SK-N-SH (cell line): ENCODE measurements at regions not wholly inside any gene's neighbourhood (a gene's known extent, or its start where the extent isn't known, plus 50 kb on each side); places are given as distances from the start of the nearest gene placed in this dataset.

ENCODE experiments used
- CTCF ChIA-PET: fragments of 300-600, 350-600 bp; formaldehyde crosslinking; extraction: SDS; loops from one replicate; lab custom pipeline; 2021; lab: Yijun Ruan, JAX
- POLR2A ChIA-PET: fragments of 350-600 bp; sonication (Branson Sonifier 250); formaldehyde crosslinking; extraction: SDS; loops from one replicate; lab custom pipeline; 2020; ENCODE audit warnings: antibody characterized with exemption, inconsistent platforms; lab: Yijun Ruan, JAX
- DNase-seq: peaks from one replicate; pipeline ENCODE4 v3.0.0; 2012
- H2AFZ ChIP-seq: fragments of 200-600 bp; sonication (generic); 2 replicates; pipeline ENCODE4 v1.8.1; 2016; ENCODE audit warnings: antibody characterized with exemption, mild to moderate bottlenecking, low read depth
- H3F3A ChIP-seq: fragments of 200-600 bp; sonication (generic); replicated peaks from 2 replicates; pipeline ENCODE3; 2016; ENCODE audit warnings: antibody characterized with exemption, mild to moderate bottlenecking; ENCODE audit not compliant: insufficient read depth
- H3K27ac ChIP-seq, 2 experiments: fragments of 200-500 bp in 1 of 2; fragments of 200-600 bp in 1 of 2; sonication (Bioruptor generic) in 1 of 2; sonication (generic), shearing (Covaris generic) in 1 of 2; 2 replicates each; pipeline versions ENCODE4 v1.5.1 to v1.6.1; 2014 to 2016; ENCODE audit warnings: low read depth in 2 of 2, inconsistent platforms in 1 of 2, low read length in 1 of 2, mild to moderate bottlenecking in 1 of 2, mixed read lengths in 1 of 2
- H3K27me3 ChIP-seq: fragments of 200-600 bp; sonication (generic), shearing (Covaris generic); 2 replicates; pipeline ENCODE4 v1.6.1; 2016; ENCODE audit warnings: mixed run types; ENCODE audit not compliant: insufficient read depth
- H3K36me3 ChIP-seq, 2 experiments: fragments of 200-500 bp in 1 of 2; fragments of 200-600 bp in 1 of 2; sonication (Bioruptor generic) in 1 of 2; sonication (generic) in 1 of 2; replicated peaks in 1 of 2; 2 replicates each; pipeline versions ENCODE3 to v1.5.1; 2014 to 2016; ENCODE audit warnings: low read length in 1 of 2, mild to moderate bottlenecking in 1 of 2; ENCODE audit not compliant: insufficient read depth in 2 of 2, control insufficient read depth in 1 of 2
- H3K4me1 ChIP-seq, 2 experiments: fragments of 200-500 bp in 1 of 2; fragments of 200-600 bp in 1 of 2; sonication (Bioruptor generic) in 1 of 2; sonication (generic), shearing (Covaris generic) in 1 of 2; 2 replicates each; pipeline versions ENCODE4 v1.5.1 to v1.6.1; 2014 to 2016; ENCODE audit warnings: low read depth in 1 of 2, low read length in 1 of 2, mixed run types in 1 of 2; ENCODE audit not compliant: insufficient read depth in 2 of 2, control insufficient read depth in 1 of 2
- H3K4me2 ChIP-seq: fragments of 200-600 bp; sonication (generic), shearing (Covaris generic); 2 replicates; pipeline ENCODE4 v1.6.1; 2017; ENCODE audit warnings: mixed run types
- H3K4me3 ChIP-seq, 2 experiments: fragments of 200-500 bp in 1 of 2; fragments of 200-600 bp in 1 of 2; sonication (Bioruptor generic) in 1 of 2; sonication (generic), shearing (Covaris generic) in 1 of 2; 2 replicates each; pipeline versions ENCODE4 v1.5.1 to v1.8.1; 2014 to 2016; ENCODE audit warnings: low read depth in 2 of 2, inconsistent platforms in 1 of 2, low read length in 1 of 2, mild to moderate bottlenecking in 1 of 2, mixed read lengths in 1 of 2, moderate library complexity in 1 of 2
- H3K79me2 ChIP-seq: fragments of 200-600 bp; sonication (generic); 2 replicates; pipeline ENCODE4 v1.8.1; 2017; ENCODE audit warnings: mild to moderate bottlenecking; ENCODE audit not compliant: insufficient read depth
- H3K9ac ChIP-seq: fragments of 200-600 bp; sonication (generic); 2 replicates; pipeline ENCODE4 v1.6.1; 2017; ENCODE audit warnings: mixed run types
- H3K9me2 ChIP-seq: fragments of 200-600 bp; sonication (generic); 2 replicates; pipeline ENCODE4 v1.6.1; 2017; ENCODE audit warnings: mixed run types
- H3K9me3 ChIP-seq: fragments of 200-600 bp; sonication (generic); 2 replicates; pipeline ENCODE4 v1.6.1; 2017; ENCODE audit warnings: mixed run types, mild to moderate bottlenecking, moderate library complexity
- H4K20me1 ChIP-seq: fragments of 200-600 bp; sonication (generic); 2 replicates; pipeline ENCODE4 v1.6.1; 2017; ENCODE audit warnings: mild to moderate bottlenecking, mixed run types; ENCODE audit not compliant: insufficient read depth
- CHD2 ChIP-seq: fragments of 150-350 bp; IDR thresholded peaks from 2 replicates; pipeline ENCODE4 v1.6.1; 2018; ENCODE audit warnings: low read length; ENCODE audit not compliant: partially characterized antibody
- ELF1 ChIP-seq: IDR thresholded peaks from 2 replicates; pipeline ENCODE4 v1.4.0; 2012
- FOSL2 ChIP-seq: IDR thresholded peaks from 2 replicates; pipeline ENCODE4 v1.4.0; 2012; ENCODE audit warnings: low read depth, mild to moderate bottlenecking, moderate library complexity, borderline replicate concordance
- FOXM1 ChIP-seq: IDR thresholded peaks from 2 replicates; pipeline ENCODE4 v1.4.0; 2012; ENCODE audit warnings: low read depth, mild to moderate bottlenecking
- GATA2 ChIP-seq: sonication (generic); formaldehyde crosslinking; IDR thresholded peaks from 2 replicates; pipeline ENCODE4 v1.5.0; 2020; ENCODE audit warnings: mild to moderate bottlenecking, missing genetic modification reagents
- IRF3 ChIP-seq: fragments of 150-350 bp; IDR thresholded peaks from 2 replicates; pipeline ENCODE4 v1.6.1; 2016; ENCODE audit warnings: mild to moderate bottlenecking, low read depth, low read length
- MEF2A ChIP-seq: IDR thresholded peaks from 2 replicates; pipeline ENCODE4 v1.4.0; 2012; ENCODE audit warnings: low read depth, borderline replicate concordance
- SIN3A ChIP-seq: IDR thresholded peaks from 2 replicates; pipeline ENCODE4 v1.6.1; 2012; ENCODE audit warnings: low read depth, mild to moderate bottlenecking, low read length, moderate library complexity, borderline replicate concordance
- TCF12 ChIP-seq: IDR thresholded peaks from 2 replicates; pipeline ENCODE4 v1.4.0; 2012
- YY1 ChIP-seq: IDR thresholded peaks from 2 replicates; pipeline ENCODE4 v1.4.0; 2012; ENCODE audit warnings: low read depth, mild to moderate bottlenecking
- WGBS: methylation state at CpG from one replicate; pipeline ENCODE4 v1.1.6; 2017; ENCODE audit warnings: low lambda C conversion rate; 5-methylcytosine and 5-hydroxymethylcytosine counted together
- TF ChIP-seq, protein P1 (sequence below): fragments of 150-350 bp; IDR thresholded peaks from 2 replicates; pipeline ENCODE4 v1.6.1; 2017; ENCODE audit warnings: antibody characterized with exemption, low read length, low read depth, borderline replicate concordance
- TF ChIP-seq, protein P2 (sequence below): IDR thresholded peaks from 2 replicates; pipeline ENCODE4; 2012
- TF ChIP-seq, protein P3 (sequence below): IDR thresholded peaks from 2 replicates; pipeline ENCODE4 v1.6.1; 2012; ENCODE audit warnings: mild to moderate bottlenecking, low read depth, low read length, moderate library complexity
- TF ChIP-seq, protein P4 (sequence below): IDR thresholded peaks from 2 replicates; pipeline ENCODE4 v1.4.0; 2012; ENCODE audit warnings: low read depth

- Histone ChIP-seq H2AFZ (no peak overlapping the region), H3K4me1 (no peaks in the 10 kb centered on the region; a peak in 1 of 4 replicates), H3K9ac (no peak overlapping the region), H3K36me3 (no peaks in the 10 kb centered on the region), H3K27me3 (no peaks in the 10 kb centered on the region), H3K9me3 (no peaks in the 10 kb centered on the region), H3K27ac (no peak overlapping the region), H3K4me2 (no peak overlapping the region), H3K79me2 (no peaks in the 10 kb centered on the region), H3K9me2 (no peaks in the 10 kb centered on the region), H3K4me3 (no peak overlapping the region), H4K20me1 (no peaks in the 10 kb centered on the region), H3F3A (peaks cover 9% of the 10 kb centered on the region)
- no peak for TF ChIP-seq FOXM1
- TF ChIP-seq, protein P1, sequence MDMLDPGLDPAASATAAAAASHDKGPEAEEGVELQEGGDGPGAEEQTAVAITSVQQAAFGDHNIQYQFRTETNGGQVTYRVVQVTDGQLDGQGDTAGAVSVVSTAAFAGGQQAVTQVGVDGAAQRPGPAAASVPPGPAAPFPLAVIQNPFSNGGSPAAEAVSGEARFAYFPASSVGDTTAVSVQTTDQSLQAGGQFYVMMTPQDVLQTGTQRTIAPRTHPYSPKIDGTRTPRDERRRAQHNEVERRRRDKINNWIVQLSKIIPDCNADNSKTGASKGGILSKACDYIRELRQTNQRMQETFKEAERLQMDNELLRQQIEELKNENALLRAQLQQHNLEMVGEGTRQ: no peak
- TF ChIP-seq ELF1: no peak
- TF ChIP-seq GATA2 (CRISPR knock-in tag): no peak
- TF ChIP-seq, protein P2, sequence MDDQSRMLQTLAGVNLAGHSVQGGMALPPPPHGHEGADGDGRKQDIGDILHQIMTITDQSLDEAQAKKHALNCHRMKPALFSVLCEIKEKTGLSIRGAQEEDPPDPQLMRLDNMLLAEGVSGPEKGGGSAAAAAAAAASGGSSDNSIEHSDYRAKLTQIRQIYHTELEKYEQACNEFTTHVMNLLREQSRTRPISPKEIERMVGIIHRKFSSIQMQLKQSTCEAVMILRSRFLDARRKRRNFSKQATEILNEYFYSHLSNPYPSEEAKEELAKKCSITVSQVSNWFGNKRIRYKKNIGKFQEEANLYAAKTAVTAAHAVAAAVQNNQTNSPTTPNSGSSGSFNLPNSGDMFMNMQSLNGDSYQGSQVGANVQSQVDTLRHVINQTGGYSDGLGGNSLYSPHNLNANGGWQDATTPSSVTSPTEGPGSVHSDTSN: no peak
- no peak for TF ChIP-seq TCF12
- TF ChIP-seq, protein P3, sequence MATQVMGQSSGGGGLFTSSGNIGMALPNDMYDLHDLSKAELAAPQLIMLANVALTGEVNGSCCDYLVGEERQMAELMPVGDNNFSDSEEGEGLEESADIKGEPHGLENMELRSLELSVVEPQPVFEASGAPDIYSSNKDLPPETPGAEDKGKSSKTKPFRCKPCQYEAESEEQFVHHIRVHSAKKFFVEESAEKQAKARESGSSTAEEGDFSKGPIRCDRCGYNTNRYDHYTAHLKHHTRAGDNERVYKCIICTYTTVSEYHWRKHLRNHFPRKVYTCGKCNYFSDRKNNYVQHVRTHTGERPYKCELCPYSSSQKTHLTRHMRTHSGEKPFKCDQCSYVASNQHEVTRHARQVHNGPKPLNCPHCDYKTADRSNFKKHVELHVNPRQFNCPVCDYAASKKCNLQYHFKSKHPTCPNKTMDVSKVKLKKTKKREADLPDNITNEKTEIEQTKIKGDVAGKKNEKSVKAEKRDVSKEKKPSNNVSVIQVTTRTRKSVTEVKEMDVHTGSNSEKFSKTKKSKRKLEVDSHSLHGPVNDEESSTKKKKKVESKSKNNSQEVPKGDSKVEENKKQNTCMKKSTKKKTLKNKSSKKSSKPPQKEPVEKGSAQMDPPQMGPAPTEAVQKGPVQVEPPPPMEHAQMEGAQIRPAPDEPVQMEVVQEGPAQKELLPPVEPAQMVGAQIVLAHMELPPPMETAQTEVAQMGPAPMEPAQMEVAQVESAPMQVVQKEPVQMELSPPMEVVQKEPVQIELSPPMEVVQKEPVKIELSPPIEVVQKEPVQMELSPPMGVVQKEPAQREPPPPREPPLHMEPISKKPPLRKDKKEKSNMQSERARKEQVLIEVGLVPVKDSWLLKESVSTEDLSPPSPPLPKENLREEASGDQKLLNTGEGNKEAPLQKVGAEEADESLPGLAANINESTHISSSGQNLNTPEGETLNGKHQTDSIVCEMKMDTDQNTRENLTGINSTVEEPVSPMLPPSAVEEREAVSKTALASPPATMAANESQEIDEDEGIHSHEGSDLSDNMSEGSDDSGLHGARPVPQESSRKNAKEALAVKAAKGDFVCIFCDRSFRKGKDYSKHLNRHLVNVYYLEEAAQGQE: no peak
- TF ChIP-seq, protein P4, sequence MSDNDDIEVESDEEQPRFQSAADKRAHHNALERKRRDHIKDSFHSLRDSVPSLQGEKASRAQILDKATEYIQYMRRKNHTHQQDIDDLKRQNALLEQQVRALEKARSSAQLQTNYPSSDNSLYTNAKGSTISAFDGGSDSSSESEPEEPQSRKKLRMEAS: no peak
- no peak for TF ChIP-seq SIN3A
- no peak for TF ChIP-seq IRF3
- no peak for TF ChIP-seq CHD2
- TF ChIP-seq MEF2A: no peak
- TF ChIP-seq YY1: no peak
- no peak for TF ChIP-seq FOSL2
- CTCF ChIA-PET: interaction anchor here (0.7 kb wide), 1 partner anchor 37 kb away, joined by 4 read pairs; no protein-coding TSS in a partner anchor
- no peak for DNase-seq
- WGBS: 81% methylated on average over 7 of the region's 7 CpGs
- POLR2A ChIA-PET: no interaction called here
Observed at GRCh38 chr1:168476588-168477385, 67.0 kb downstream of the XCL2 start.
